ENCODE measurements at regions not wholly inside any gene's neighbourhood (a gene's known extent, or its start where the extent isn't known, plus 50 kb on each side); places are given as distances from the start of the nearest gene placed in this dataset.
"Not testable (repeated sequence)": the region's sequence is repeated elsewhere in the genome, so short reads cannot be mapped to it uniquely, and the experiment has no call there.

DNA sequence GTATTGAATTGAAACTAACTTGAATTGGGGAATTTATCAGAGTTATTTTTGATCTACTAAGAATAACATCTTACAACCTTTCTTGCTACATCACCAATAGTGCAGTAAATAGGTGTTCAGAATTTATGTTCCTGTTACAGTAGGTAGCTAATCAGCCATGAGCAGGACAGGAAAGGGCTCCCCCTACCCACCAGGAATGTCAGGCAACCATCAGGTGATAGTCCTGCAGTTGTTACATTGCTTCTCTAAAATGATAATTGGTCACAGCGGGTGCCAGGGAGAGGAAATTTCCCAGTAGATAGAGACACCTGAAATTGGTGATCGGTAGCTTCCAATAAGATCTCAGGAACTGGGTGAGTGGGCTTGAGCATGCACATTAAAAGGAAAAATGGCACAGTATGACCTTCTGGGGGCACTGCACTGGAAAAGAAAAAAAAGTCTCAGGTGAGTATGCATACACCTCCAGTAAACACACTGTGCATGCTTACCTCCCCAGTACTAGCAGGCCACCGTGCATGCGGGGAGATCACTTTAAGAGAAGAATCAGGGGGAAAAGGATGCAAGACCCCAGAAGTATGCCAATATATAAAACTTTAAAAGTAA, 1092.0 kb upstream of the LRRTM1 start:
- TF ChIP-seq, protein P1, sequence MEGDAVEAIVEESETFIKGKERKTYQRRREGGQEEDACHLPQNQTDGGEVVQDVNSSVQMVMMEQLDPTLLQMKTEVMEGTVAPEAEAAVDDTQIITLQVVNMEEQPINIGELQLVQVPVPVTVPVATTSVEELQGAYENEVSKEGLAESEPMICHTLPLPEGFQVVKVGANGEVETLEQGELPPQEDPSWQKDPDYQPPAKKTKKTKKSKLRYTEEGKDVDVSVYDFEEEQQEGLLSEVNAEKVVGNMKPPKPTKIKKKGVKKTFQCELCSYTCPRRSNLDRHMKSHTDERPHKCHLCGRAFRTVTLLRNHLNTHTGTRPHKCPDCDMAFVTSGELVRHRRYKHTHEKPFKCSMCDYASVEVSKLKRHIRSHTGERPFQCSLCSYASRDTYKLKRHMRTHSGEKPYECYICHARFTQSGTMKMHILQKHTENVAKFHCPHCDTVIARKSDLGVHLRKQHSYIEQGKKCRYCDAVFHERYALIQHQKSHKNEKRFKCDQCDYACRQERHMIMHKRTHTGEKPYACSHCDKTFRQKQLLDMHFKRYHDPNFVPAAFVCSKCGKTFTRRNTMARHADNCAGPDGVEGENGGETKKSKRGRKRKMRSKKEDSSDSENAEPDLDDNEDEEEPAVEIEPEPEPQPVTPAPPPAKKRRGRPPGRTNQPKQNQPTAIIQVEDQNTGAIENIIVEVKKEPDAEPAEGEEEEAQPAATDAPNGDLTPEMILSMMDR (IDR thresholded peaks at IDR 0.05; ENCODE audit: low read depth, low read length) = no peak
- H3K4me3 ChIP-seq (ENCODE audit: low read depth, low read length) = no peak overlapping the region
- in situ Hi-C loops (cut with HindIII; ENCODE audit: low sequenced_read_pairs) = no loop called here
- no peak for DNase-seq (ENCODE audit: low read depth, low spot score)

DNA sequence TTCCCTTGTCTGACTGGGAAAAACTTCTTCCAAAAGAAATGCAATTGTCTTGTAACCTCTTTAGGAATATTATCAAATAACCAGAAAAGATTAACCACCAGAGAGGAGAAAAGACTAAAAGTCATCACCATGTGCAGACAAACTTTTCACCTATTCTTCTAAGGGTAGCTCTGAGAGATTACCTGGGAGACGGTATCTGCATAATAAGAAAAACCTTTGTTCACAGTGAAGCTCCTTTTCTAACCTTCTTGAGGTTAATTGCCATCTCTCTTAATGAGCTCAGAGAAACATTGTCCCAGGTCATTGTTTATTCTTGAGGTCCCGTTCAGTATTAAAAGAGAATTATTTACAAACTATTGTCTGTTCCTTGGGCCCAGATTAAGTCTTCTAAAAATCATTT, 1091.2 kb upstream of the LRRTM1 start:
- H3K4me3 ChIP-seq (ENCODE audit: low read depth, low read length) = no peak overlapping the region
- no peak for DNase-seq (ENCODE audit: low read depth, low spot score)
- in situ Hi-C loops (cut with HindIII; ENCODE audit: low sequenced_read_pairs) = no loop called here
- TF ChIP-seq, protein P1 (IDR thresholded peaks at IDR 0.05; ENCODE audit: low read depth, low read length) = no peak

GRCh38 chr2:81389203-81389602, 1084.7 kb upstream of the LRRTM1 start:
- no peak overlapping the region for H3K4me3 ChIP-seq (ENCODE audit: low read depth, low read length)
- DNase-seq (ENCODE audit: low read depth, low spot score) = no peak
- in situ Hi-C loops (cut with HindIII; ENCODE audit: low sequenced_read_pairs) = no loop called here
- TF ChIP-seq, protein P1 (IDR thresholded peaks at IDR 0.05; ENCODE audit: low read depth, low read length) = no peak

DNA sequence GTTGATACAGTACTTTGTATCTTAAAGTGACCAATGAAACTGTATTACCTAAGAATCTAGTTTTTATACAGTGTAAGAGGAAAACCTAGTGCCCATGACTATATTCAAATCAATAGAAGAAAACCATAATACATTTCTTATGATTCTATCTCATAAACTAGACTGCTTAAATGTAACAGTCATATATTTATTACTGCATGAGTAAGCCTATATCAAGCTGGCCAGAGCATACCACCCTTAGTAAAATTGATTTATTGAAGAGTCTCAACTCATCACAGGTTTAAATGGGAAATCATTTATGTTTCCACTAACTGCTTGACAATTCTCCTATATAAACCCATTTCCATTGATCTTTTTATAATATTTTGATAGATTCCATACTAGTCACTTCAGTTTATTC, 1059.2 kb upstream of the LRRTM1 start:
- in situ Hi-C loops (cut with HindIII; ENCODE audit: low sequenced_read_pairs) = no loop called here
- TF ChIP-seq, protein P1 (IDR thresholded peaks at IDR 0.05; ENCODE audit: low read depth, low read length) = no peak
- no peak overlapping the region for H3K4me3 ChIP-seq (ENCODE audit: low read depth, low read length)
- DNase-seq (ENCODE audit: low read depth, low spot score) = no peak

- H3K4me3 ChIP-seq (ENCODE audit: low read depth, low read length); DNase-seq (ENCODE audit: low read depth, low spot score); in situ Hi-C loops (cut with HindIII; ENCODE audit: low sequenced_read_pairs): not testable (repeated sequence)
Measured at GRCh38 chr2:81362468-81362867, 1057.9 kb upstream of the LRRTM1 start.

- TF ChIP-seq, protein P1 (IDR thresholded peaks at IDR 0.05; ENCODE audit: low read depth, low read length) = no peak
- H3K4me3 ChIP-seq (ENCODE audit: low read depth, low read length) = no peak overlapping the region
- no peak for DNase-seq (ENCODE audit: low read depth, low spot score)
- in situ Hi-C loops (cut with HindIII; ENCODE audit: low sequenced_read_pairs) = no loop called here
Measured at GRCh38 chr2:81355436-81355835, 1050.9 kb upstream of the LRRTM1 start.

DNA sequence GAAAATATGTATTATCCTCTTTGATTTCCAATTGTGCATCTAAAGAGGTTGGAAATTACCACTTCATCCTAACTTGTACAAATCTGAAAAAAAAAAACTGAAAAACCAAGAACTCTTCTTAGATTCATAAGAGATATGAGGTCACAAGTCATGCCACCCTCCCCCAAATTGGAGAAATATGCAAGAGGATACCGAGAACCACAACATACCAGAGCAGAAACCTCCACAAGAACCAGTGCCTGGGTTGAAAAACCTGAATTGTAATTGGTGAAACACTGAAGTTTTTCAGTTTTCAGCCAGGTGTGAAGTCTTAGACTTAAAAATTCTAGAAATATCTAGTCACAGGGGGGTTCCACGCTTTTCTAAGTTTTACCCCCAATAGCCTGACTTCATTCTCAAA, 1029.5 kb upstream of the LRRTM1 start:
- TF ChIP-seq, protein P1 (IDR thresholded peaks at IDR 0.05; ENCODE audit: low read depth, low read length) = no peak
- no peak overlapping the region for H3K4me3 ChIP-seq (ENCODE audit: low read depth, low read length)
- no peak for DNase-seq (ENCODE audit: low read depth, low spot score)
- in situ Hi-C loops (cut with HindIII; ENCODE audit: low sequenced_read_pairs) = no loop called here

Data from astrocyte of the spinal cord (primary cell).